ENCODE measurements at regions not wholly inside any gene's neighbourhood (a gene's known extent, or its start where the extent isn't known, plus 50 kb on each side); places are given as distances from the start of the nearest gene placed in this dataset.

DNA sequence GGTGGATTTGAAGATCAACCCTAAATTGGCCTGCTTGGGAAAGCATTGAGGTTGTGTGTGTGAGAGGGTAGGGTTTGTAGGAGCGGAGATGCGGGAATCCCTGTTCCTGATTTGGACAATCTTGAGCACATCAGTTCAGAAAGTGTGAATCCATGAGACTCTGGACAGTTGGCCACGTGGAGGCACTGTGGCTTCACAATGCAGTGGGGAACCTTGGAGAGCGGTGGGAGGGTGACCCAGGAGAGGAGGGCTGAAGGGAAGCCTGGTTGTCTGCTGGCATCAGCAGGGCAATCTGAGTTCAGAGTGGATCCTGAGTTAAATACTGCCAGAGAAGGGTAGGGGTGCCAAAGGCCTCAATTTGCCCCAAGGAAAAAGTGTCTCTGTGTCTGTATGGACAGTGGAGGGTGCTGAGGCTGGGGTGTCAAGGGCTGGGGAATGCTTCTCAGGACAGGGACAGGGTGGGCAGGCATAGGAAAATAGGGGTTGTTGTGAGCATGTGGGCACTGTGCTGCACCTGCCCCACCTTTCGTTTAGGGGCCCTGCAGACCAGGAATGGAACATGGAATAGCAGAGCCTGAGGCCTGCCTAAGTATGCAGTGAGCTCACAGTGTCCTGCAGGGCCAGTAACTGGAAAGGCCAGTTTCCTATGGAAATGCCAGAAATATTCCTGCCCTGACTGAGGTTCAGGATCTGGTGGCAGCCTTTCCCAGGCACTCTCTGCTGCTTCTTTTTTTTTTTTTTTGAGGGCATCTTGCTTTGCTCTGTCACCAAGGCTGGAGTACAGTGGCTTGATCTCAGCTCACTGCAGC lies 162.9 kb upstream of the PRSS58 start:
- H3K4me1 ChIP-seq (ENCODE audit: insufficient read depth, low read length): peaks cover 4% of the 10 kb centered on the region
- no peaks in the 10 kb centered on the region for H3K9me3 ChIP-seq (ENCODE audit: low read depth, low read length)

DNA sequence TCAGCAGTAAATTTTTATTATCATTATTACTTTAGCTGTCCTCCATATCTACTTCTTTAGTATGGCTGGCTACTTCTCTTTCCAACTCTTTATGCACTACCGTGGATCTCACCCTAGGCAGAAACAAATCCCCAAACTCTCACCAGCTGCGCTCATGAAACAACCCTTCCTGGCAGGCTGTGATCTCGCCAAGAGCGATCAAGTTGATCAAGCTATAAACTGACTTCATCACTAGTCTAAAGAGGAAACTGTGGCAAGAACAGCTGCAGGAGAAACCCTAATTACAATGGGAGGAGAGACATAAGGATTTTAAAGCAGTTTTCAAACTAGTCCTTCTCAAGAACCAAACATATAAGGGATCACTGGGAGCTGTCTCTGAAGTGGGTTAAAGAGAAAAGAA lies 160.5 kb upstream of the PRSS58 start:
- no peaks in the 10 kb centered on the region for H3K9me3 ChIP-seq (ENCODE audit: low read depth, low read length)
- H3K4me1 ChIP-seq (ENCODE audit: insufficient read depth, low read length): peaks cover 4% of the 10 kb centered on the region
- H3K4me3 ChIP-seq (ENCODE audit: low read length): no peak overlapping the region
- no peaks in the 10 kb centered on the region for H3K27me3 ChIP-seq (ENCODE audit: insufficient read depth, low read length)

More for the DNA sequence above, 162.9 kb upstream of the PRSS58 start:
- Histone ChIP-seq H3K4me3 (ENCODE audit: low read length) (no peak overlapping the region), H3K27me3 (ENCODE audit: insufficient read depth, low read length) (no peaks in the 10 kb centered on the region)

DNA sequence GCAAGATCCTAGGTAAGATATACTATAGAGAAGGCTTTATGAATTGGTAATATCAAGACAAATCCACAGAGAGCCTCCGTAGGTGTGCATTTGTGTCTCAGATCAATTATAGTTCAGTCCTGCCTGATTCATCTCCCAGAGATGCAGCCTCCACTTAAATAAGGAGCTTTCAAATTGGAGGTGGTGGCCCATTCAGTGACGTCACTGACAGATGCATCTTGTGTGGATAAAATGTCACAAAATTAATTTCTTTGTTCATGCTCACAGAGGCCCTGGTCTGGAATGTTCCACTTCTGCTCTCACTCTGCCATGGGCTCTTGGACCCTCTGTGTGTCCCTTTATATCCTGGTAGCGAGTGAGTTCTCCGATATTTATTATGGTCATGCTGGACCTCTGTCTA lies 157.1 kb upstream of the PRSS58 start:
- Histone ChIP-seq H3K4me1 (ENCODE audit: insufficient read depth, low read length) (peaks cover 4% of the 10 kb centered on the region), H3K27me3 (ENCODE audit: insufficient read depth, low read length) (no peaks in the 10 kb centered on the region), H3K9me3 (ENCODE audit: low read depth, low read length) (no peaks in the 10 kb centered on the region), H3K4me3 (ENCODE audit: low read length) (no peak overlapping the region)

DNA sequence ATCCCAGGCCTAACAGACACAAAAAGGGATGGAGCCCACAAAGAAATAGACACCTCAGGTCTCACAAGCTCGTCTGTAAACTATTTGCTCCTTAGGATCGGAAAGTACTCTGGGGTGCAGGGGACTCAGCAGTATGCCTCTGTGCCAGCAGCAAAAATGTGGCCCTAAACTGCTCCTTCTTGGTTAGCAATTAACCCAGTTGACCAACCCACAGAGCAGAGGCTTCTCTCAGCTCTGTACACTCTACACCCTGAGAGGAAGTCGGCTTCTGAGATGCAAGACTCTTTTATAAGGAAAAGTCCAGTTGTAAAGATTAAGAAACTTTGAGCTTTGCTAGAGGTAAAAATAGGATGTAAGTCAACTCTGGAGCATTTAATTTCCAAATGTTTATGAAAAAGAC lies 156.3 kb upstream of the PRSS58 start:
- Histone ChIP-seq H3K4me3 (ENCODE audit: low read length) (no peak overlapping the region), H3K4me1 (ENCODE audit: insufficient read depth, low read length) (peaks cover 4% of the 10 kb centered on the region), H3K9me3 (ENCODE audit: low read depth, low read length) (no peaks in the 10 kb centered on the region), H3K27me3 (ENCODE audit: insufficient read depth, low read length) (no peaks in the 10 kb centered on the region)

DNA sequence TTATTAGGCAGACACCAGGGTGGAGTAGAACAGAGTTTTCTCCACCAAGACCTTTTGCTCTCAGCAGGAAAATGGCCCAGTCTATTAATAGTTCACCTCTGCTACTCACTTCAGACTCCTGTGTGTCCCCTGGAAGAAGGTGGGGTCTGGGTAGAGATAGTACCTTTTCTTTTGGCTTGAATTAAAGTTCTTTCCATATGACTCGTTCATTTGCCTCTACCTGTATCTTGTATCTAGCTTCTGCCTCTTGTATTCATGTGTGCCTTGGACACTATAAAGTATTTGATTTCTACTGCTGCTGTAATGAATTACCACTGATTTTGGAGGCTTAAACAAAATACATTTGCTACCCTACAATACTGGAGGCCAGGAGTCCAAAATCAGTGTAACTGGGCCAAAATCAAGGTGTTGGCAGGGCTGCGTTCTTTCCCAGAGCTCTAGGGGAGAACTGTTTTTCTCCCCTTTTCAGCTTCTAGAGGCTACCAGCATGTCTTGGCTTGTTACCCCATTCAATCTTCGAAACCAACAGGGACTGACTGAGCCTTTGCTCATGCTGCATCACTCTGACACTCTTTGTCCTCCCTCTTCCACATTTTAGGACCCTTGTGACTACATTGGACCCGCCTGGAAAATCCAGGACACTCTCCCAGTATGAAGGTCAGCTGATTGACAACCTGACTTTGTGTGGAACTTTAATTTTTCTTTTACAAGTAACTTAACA lies 155.6 kb upstream of the PRSS58 start:
- Histone ChIP-seq H3K4me1 (ENCODE audit: insufficient read depth, low read length) (peaks cover 2% of the 10 kb centered on the region), H3K27me3 (ENCODE audit: insufficient read depth, low read length) (no peaks in the 10 kb centered on the region), H3K9me3 (ENCODE audit: low read depth, low read length) (no peaks in the 10 kb centered on the region), H3K4me3 (ENCODE audit: low read length) (no peak overlapping the region)

DNA sequence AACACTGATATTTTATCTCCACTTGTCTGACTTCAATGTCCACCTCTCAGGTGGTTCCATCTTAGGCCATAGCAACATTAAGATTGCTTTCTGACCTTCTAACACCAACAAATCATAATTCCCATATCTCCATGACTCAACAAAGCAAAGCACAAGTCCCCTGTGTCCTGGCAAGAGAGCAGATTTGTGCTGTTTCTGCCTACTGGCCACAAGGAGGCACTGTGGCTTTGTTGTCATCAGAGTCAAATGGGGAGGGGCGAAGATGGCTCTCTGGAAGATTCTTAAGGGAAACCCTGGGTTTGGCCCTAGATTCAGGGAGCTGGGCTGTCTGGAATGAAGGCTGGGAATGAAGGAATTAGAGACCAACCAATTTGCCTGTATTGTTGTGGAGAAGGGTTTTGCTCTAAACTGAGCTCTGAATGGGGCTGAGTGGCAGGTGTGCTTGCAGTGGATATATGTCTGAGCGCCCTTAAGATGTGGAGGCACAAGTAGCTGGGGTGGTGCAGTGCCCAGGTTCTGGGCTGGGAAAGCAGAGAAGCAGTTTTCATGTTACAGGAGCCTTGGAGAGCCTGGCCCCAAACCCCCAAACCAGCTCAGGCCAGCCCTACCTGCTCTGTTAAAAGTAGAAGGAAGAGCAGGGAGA lies 154.8 kb upstream of the PRSS58 start:
- Histone ChIP-seq H3K4me3 (ENCODE audit: low read length) (no peak overlapping the region), H3K4me1 (ENCODE audit: insufficient read depth, low read length) (no peaks in the 10 kb centered on the region), H3K27me3 (ENCODE audit: insufficient read depth, low read length) (no peaks in the 10 kb centered on the region), H3K9me3 (ENCODE audit: low read depth, low read length) (no peaks in the 10 kb centered on the region)

DNA sequence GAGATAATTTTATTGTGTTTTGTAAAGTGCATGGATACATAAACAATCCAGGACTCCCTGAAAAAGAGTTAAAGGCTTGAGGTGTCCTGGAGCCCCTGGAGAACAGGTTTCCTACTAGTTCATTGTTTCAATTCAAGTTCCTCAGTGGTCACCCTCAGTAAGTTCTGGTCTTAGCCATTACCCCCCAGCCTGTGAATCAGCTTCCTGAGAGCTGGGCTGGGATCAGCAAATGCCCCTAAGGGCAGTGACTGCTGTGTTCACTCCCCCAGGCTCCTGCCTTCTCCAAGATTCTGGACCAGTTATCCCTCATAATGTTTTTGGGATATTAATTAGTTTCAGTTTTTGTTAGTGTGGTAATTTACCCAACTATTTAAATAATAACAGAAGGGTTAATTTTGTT lies 151.6 kb upstream of the PRSS58 start:
- Histone ChIP-seq H3K27me3 (ENCODE audit: insufficient read depth, low read length) (no peaks in the 10 kb centered on the region), H3K4me3 (ENCODE audit: low read length) (no peak overlapping the region), H3K4me1 (ENCODE audit: insufficient read depth, low read length) (no peaks in the 10 kb centered on the region), H3K9me3 (ENCODE audit: low read depth, low read length) (no peaks in the 10 kb centered on the region)

DNA sequence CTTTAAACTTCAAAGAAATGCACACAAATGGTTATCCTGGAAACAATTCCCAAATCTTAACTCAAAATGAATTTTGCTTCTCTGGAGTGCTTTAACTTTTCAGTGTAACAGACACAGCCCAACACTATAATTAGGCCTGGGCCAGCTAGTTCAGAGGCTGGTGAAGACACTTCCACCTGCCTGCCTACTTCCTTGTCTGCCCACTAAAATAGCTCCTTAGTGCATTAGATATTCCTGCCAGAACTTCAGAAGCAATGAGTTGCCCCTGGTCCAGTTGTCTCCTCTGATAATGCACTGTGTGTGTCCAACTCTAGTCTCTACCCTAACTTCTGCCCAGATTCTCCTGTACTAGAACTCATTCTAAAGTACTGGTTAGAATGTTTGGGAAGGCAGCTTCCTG lies 150.9 kb upstream of the PRSS58 start:
- Histone ChIP-seq H3K9me3 (ENCODE audit: low read depth, low read length) (no peaks in the 10 kb centered on the region), H3K27me3 (ENCODE audit: insufficient read depth, low read length) (no peaks in the 10 kb centered on the region), H3K4me1 (ENCODE audit: insufficient read depth, low read length) (no peaks in the 10 kb centered on the region), H3K4me3 (ENCODE audit: low read length) (no peak overlapping the region)

DNA sequence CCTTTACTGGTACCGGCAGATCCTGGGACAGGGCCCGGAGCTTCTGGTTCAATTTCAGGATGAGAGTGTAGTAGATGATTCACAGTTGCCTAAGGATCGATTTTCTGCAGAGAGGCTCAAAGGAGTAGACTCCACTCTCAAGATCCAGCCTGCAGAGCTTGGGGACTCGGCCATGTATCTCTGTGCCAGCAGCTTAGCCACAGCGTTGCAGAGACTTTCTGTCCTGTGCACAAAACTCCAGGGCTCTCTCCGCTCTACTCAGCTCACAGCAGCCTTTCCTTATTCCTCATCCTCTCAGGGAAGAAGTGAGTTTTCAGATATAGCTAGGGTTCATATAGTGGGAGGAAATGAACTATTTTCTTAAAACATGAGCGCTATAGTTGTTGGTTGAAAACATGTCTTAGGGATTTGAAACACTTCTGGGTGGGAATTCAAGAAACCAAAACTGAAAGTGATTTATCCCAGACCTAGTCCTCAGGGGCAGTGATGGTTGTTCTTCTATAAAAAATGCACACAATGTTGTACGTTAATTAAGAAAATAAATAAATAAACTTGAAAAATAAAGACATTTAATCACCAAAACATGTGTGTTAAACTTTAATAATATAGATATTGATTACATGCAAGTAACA lies 150.2 kb upstream of the PRSS58 start:
- Histone ChIP-seq H3K4me1 (ENCODE audit: insufficient read depth, low read length) (no peaks in the 10 kb centered on the region), H3K4me3 (ENCODE audit: low read length) (no peak overlapping the region), H3K27me3 (ENCODE audit: insufficient read depth, low read length) (no peaks in the 10 kb centered on the region), H3K9me3 (ENCODE audit: low read depth, low read length) (no peaks in the 10 kb centered on the region)

DNA sequence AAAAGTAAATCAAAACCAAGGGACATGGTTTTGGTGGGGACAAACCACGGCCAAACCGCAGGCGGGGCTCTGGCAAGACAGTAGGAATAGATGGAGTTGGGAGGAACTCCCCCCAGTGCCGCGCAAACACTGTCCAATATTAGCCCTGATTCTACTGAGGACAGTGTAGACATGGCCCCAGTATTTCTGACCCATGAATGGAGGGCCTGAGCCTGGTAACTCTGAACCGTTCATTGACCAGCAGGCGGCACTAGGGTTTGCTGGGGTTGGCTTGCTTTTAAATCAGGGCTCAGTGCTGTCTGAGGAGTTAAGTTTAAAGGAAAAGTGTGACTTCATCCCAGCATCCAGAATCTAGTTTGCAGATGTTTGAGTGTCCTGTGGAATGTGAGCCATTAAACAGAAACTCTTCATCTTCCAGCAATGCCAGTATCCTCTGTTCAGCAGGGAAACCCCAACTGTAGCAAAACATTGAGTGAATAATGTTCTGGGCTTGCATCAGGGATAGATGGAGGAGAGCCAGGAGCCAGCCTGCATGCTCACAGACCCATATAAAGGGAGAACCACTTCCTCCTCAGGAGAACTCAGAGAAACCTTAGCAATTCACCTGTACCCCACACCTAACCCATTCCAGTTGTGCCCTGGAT lies 147.4 kb upstream of the PRSS58 start:
- Histone ChIP-seq H3K9me3 (ENCODE audit: low read depth, low read length) (no peaks in the 10 kb centered on the region), H3K27me3 (ENCODE audit: insufficient read depth, low read length) (no peaks in the 10 kb centered on the region), H3K4me1 (ENCODE audit: insufficient read depth, low read length) (no peaks in the 10 kb centered on the region), H3K4me3 (ENCODE audit: low read length) (no peak overlapping the region)

DNA sequence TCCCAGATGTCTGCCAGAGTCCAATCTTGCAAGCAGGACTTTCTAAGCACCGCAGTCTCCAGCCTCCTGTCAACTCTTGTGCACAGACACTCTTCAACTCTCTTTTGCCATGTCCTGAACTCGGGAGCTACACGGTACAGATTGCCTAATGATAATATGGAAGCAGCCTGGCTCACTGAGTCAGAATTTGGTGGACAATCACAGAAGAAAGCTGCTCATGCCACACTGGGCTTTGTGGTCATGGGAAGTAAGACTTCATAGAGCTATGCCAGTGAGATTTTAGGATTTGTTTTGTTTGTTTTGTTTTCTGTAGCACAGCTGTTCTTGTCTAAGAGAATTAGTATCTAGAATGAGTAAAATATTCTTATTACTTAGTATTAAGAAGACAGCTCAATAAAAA lies 144.1 kb upstream of the PRSS58 start:
- H3K9me3 ChIP-seq (ENCODE audit: low read depth, low read length): no peaks in the 10 kb centered on the region

DNA sequence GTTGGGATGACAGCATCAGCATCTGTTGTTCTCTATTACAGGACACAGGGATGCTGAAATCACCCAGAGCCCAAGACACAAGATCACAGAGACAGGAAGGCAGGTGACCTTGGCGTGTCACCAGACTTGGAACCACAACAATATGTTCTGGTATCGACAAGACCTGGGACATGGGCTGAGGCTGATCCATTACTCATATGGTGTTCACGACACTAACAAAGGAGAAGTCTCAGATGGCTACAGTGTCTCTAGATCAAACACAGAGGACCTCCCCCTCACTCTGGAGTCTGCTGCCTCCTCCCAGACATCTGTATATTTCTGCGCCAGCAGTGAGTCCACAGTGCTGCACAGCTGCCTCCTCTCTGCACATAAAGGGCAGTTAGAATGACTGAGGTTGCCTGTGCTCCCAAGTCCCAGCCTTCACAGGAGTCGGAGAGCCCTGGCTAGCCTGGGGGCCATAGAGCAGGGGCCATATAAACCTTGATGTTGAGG lies 142.2 kb upstream of the PRSS58 start:
- Histone ChIP-seq H3K9me3 (ENCODE audit: low read depth, low read length) (no peaks in the 10 kb centered on the region), H3K27me3 (ENCODE audit: insufficient read depth, low read length) (no peaks in the 10 kb centered on the region), H3K4me1 (ENCODE audit: insufficient read depth, low read length) (no peaks in the 10 kb centered on the region), H3K4me3 (ENCODE audit: low read length) (no peak overlapping the region)

More for the DNA sequence above, 144.1 kb upstream of the PRSS58 start:
- Histone ChIP-seq H3K4me1 (ENCODE audit: insufficient read depth, low read length) (no peaks in the 10 kb centered on the region), H3K27me3 (ENCODE audit: insufficient read depth, low read length) (no peaks in the 10 kb centered on the region), H3K4me3 (ENCODE audit: low read length) (no peak overlapping the region)

DNA sequence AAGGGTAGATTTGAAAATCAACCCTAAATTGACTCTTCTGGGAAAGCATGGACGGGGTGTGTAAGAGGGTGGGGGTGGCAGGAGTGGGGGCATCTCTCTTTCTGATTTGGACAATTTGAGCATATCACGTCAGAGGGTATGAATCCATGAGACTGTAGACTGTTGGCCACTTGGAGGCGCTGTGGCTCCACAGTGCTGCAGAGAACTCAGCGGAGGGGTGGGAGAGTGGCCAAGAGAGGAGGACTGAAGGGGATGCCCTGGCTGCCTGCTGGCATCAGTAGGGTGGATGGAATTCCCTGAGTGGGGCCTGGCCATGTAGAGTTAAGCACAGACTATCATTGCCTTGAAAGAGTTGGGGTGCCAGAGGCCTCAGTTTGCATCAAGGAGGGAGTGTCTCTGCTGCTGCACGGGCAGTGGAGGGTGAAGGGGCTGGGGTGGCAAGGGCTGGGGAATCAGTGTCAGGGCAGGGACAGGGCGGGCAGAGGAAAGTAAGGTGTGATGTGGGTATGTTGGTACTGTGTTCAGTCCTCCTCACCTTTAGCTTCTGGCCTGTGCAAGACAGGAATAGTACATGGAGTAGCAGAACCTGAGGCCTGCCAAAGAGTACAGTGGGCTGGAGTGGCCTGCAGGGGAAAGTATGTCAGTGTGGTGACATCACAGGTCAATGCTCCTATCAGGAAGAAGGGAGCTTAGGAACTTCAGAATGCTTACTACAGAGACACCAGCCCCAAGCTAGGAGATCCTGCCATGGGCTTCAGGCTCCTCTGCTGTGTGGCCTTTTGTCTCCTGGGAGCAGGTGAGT lies 133.5 kb upstream of the PRSS58 start:
- no peaks in the 10 kb centered on the region for H3K4me1 ChIP-seq (ENCODE audit: insufficient read depth, low read length)
- no peaks in the 10 kb centered on the region for H3K9me3 ChIP-seq (ENCODE audit: low read depth, low read length)
- no peak overlapping the region for H3K4me3 ChIP-seq (ENCODE audit: low read length)
- H3K27me3 ChIP-seq (ENCODE audit: insufficient read depth, low read length): no peaks in the 10 kb centered on the region

DNA sequence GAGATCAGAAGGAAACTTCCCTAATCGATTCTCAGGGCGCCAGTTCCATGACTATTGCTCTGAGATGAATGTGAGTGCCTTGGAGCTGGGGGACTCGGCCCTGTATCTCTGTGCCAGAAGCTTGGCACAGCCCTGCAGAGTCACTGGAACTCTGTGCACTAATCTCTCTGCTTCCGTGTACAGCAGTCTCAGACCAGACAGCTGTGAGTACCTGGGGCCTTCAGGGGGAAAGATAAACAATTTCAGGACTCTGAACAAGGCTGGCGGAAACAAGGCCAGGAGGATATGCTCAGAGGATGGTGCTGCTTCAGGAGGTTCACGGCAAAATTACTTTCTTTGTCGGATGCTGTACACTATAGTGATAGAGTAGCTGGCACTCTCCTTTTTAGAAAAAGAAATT lies 131.7 kb upstream of the PRSS58 start:
- Histone ChIP-seq H3K4me1 (ENCODE audit: insufficient read depth, low read length) (peaks cover 11% of the 10 kb centered on the region), H3K27me3 (ENCODE audit: insufficient read depth, low read length) (no peaks in the 10 kb centered on the region)

More for the DNA sequence above, 131.7 kb upstream of the PRSS58 start:
- no peaks in the 10 kb centered on the region for H3K9me3 ChIP-seq (ENCODE audit: low read depth, low read length)
- no peak overlapping the region for H3K4me3 ChIP-seq (ENCODE audit: low read length)

Measured in mononuclear cell (primary cell).